Ovary (tissue), 7 donors: ENCODE measurements at regions not wholly inside any gene's neighbourhood (a gene's known extent, or its start where the extent isn't known, plus 50 kb on each side); places are given as distances from the start of the nearest gene placed in this dataset.

Experiments
- DNase-seq, 5 donors: peaks; one replicate each; pipeline ENCODE4 v3.0.0-alpha.2; 2019 to 2020
- H3K27ac ChIP-seq, 2 donors: fragments of 200-600 bp; one replicate each; pipeline versions ENCODE4 v1.5.1 to v1.8.0; 2019 to 2022
- H3K27me3 ChIP-seq: fragments of 200-600 bp; one replicate; pipeline ENCODE4 v1.8.0; 2022
- H3K36me3 ChIP-seq: fragments of 200-600 bp; sonication (generic); one replicate; pipeline ENCODE4 v1.5.1; 2019
- H3K4me1 ChIP-seq: one replicate; pipeline ENCODE4 v1.8.1; 2013; ENCODE audit warnings: mild to moderate bottlenecking, moderate library complexity; ENCODE audit not compliant: insufficient read depth
- H3K4me3 ChIP-seq: fragments of 200-600 bp; sonication (generic); one replicate; pipeline ENCODE4 v1.5.1; 2017
- H3K9me3 ChIP-seq, 2 donors: fragments of 200-600 bp in 1 of 2; sonication (generic) in 1 of 2; one replicate each; pipeline versions ENCODE4 v1.5.1 to v1.8.1; 2013 to 2019; ENCODE audit warnings: mild to moderate bottlenecking in 1 of 2, moderate library complexity in 1 of 2
- EP300 ChIP-seq: sonication (generic); formaldehyde crosslinking; IDR thresholded peaks from one replicate; pipeline ENCODE4 v1.6.1; 2017; ENCODE audit warnings: antibody characterized with exemption
- POLR2A ChIP-seq: fragments of 450-650 bp; IDR thresholded peaks from one replicate; pipeline ENCODE4 v1.6.1; 2017; ENCODE audit warnings: antibody characterized with exemption, mild to moderate bottlenecking, moderate library complexity
- WGBS, 3 donors: extraction: QIAGEN DNeasy Blood & Tissue Kit in 1 of 3; methylation state at CpG; one replicate each; pipeline versions ENCODE4 v1.1.5 to v1.1.7; 2013 to 2017; 5-methylcytosine and 5-hydroxymethylcytosine counted together
- intact Hi-C, 4 donors: fragments of 100-400 bp; cut with DNase I; formaldehyde crosslinking; loops; one replicate each; pipeline versions ENCODE4 v1.11.0 to v1.15.1; 2022 to 2023
- TF ChIP-seq, protein P1 (sequence below), 3 donors: fragments of 450-650 bp in 2 of 3; fragments of 200-600 bp in 1 of 3; IDR thresholded peaks; one replicate each; pipeline versions ENCODE4 v1.5.1 to v1.8.0; 2016 to 2022; ENCODE audit warnings: antibody characterized with exemption in 3 of 3, mild to moderate bottlenecking in 1 of 3
- donor health status: DM: no; HTN: no; CAD: no; lungs with moderate emphysema.
- donor health status: DM: no; HTN: no; CAD: no.
- donor health status: Bipolar disorder and iron deficiency.
- donor health status: DM: no; HTN: no; CAD: no.
- donor health status: DM: yes; HTN: yes; CAD: no.

GRCh38 chr16:65937455-65937854 is 429.0 kb upstream of the CDH5 start:
- H3K27ac ChIP-seq, result no peak overlapping the region
- H3K4me3 ChIP-seq, result no peak overlapping the region
- no peaks in the 10 kb centered on the region for H3K4me1 ChIP-seq
- 94 to 97% (median 95%) methylated on average over 1 of the region's 1 CpG for WGBS, 3 donors
- TF ChIP-seq, protein P1, sequence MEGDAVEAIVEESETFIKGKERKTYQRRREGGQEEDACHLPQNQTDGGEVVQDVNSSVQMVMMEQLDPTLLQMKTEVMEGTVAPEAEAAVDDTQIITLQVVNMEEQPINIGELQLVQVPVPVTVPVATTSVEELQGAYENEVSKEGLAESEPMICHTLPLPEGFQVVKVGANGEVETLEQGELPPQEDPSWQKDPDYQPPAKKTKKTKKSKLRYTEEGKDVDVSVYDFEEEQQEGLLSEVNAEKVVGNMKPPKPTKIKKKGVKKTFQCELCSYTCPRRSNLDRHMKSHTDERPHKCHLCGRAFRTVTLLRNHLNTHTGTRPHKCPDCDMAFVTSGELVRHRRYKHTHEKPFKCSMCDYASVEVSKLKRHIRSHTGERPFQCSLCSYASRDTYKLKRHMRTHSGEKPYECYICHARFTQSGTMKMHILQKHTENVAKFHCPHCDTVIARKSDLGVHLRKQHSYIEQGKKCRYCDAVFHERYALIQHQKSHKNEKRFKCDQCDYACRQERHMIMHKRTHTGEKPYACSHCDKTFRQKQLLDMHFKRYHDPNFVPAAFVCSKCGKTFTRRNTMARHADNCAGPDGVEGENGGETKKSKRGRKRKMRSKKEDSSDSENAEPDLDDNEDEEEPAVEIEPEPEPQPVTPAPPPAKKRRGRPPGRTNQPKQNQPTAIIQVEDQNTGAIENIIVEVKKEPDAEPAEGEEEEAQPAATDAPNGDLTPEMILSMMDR (IDR thresholded peaks at IDR 0.05), result no peak
- TF ChIP-seq EP300, result no peak
- no peak for TF ChIP-seq POLR2A
- H3K27me3 ChIP-seq, result no peaks in the 10 kb centered on the region
- intact Hi-C loops, result no loop called here
- no peaks in the 10 kb centered on the region for H3K36me3 ChIP-seq
- DNase-seq, result no peak
- no peaks in the 10 kb centered on the region for H3K9me3 ChIP-seq

GRCh38 chr16:65936096-65936495 is 430.4 kb upstream of the CDH5 start:
- intact Hi-C loops, result no loop called here
- H3K9me3 ChIP-seq, result no peaks in the 10 kb centered on the region
- no peaks in the 10 kb centered on the region for H3K4me1 ChIP-seq
- WGBS, 3 donors, result 45 to 67% (median 57%) methylated on average over 2 of the region's 2 CpGs
- no peaks in the 10 kb centered on the region for H3K27me3 ChIP-seq
- DNase-seq, result no peak
- H3K4me3 ChIP-seq, result no peak overlapping the region
- H3K27ac ChIP-seq, result no peak overlapping the region
- TF ChIP-seq, protein P1 (IDR thresholded peaks at IDR 0.05), result no peak
- TF ChIP-seq POLR2A (no peak), EP300 (no peak)
- no peaks in the 10 kb centered on the region for H3K36me3 ChIP-seq

DNA sequence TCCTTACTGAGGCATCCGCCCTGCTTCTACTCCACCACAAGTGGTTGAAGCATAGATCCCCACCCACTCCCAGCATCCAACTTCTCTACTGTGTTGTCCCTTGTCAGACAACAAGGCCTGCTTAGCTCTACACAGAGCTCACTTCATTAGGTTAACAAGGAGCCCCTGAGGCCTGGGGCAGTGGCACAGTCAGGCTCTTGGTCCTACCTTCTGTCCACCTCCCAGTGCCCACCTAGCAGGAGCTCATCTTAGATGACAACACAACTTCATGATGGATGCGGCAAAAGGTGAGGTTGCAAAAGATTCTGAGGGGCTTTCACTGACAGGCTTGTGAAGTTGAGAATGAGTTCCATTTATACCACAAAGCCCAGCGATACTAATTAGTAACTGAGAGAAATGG is 432.0 kb upstream of the CDH5 start:
- Histone ChIP-seq H3K27me3 (no peaks in the 10 kb centered on the region), H3K4me3 (no peak overlapping the region), H3K27ac (no peak overlapping the region), H3K9me3 (no peaks in the 10 kb centered on the region), H3K4me1 (no peaks in the 10 kb centered on the region), H3K36me3 (no peaks in the 10 kb centered on the region)
- TF ChIP-seq POLR2A, result no peak
- TF ChIP-seq, protein P1 (IDR thresholded peaks at IDR 0.05), result no peak
- no peak for TF ChIP-seq EP300
- DNase-seq, result no peak
- intact Hi-C loops, result no loop called here
- 96 to 100% (median 98%) methylated on average over 3 of the region's 3 CpGs for WGBS, 3 donors

GRCh38 chr16:65933703-65934102 is 432.8 kb upstream of the CDH5 start:
- intact Hi-C loops, result no loop called here
- H3K9me3 ChIP-seq, result no peaks in the 10 kb centered on the region
- 72 to 85% (median 74%) methylated on average over 4 of the region's 4 CpGs for WGBS, 3 donors
- no peaks in the 10 kb centered on the region for H3K4me1 ChIP-seq
- no peaks in the 10 kb centered on the region for H3K27me3 ChIP-seq
- H3K36me3 ChIP-seq, result no peaks in the 10 kb centered on the region
- no peak for DNase-seq
- H3K27ac ChIP-seq, result no peak overlapping the region
- no peak for TF ChIP-seq EP300
- no peak for TF ChIP-seq POLR2A
- TF ChIP-seq, protein P1 (IDR thresholded peaks at IDR 0.05), result no peak
- no peak overlapping the region for H3K4me3 ChIP-seq
